ENCODE measurements at regions not wholly inside any gene's neighbourhood (a gene's known extent, or its start where the extent isn't known, plus 50 kb on each side); places are given as distances from the start of the nearest gene placed in this dataset.

DNA sequence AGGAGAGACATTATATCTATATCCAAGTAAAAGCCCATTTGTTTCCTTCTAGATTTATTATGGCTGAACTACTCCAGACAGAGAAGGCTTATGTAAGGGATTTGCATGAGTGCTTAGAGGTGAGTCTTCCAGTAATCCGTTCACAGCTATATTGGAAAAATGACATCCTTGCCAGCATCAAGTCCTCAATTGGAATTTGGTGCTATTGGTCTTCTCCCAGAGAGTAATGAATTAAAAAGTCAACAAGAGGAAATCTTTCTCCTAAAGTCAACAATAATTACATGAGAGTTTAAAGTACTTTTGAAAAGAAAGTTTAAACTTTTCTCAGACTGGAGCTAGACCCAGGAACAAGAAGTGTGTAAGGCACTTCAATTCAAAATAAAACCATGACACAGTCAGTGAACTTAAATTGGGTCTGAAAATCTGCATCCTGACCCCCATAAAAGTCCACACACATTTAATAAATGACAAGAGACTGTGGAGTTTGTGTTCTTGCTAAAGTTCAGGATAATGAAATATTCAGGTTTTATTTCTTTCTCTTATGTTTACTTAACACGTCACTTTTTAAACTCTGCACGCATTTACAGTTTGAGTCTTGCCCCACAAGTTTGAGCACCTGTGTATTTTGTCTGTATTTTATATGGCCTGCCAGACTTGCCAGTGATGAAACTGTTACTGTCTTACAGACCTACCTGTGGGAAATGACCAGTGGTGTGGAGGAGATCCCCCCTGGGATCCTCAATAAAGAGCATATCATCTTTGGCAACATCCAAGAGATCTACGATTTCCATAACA, 268.2 kb upstream of the UMPS start:
- H3K4me3 ChIP-seq (ENCODE audit: low read length), result no peak overlapping the region
- H3K9me3 ChIP-seq (ENCODE audit: insufficient read depth, low read depth, low read length), result no peaks in the 10 kb centered on the region
- no peaks in the 10 kb centered on the region for H3K4me1 ChIP-seq (ENCODE audit: insufficient read depth, low read length)
- no peaks in the 10 kb centered on the region for H3K36me3 ChIP-seq (ENCODE audit: insufficient read depth, low read length)
- no peak overlapping the region for H3K27ac ChIP-seq (ENCODE audit: low read depth, low read length)
- no peaks in the 10 kb centered on the region for H3K27me3 ChIP-seq (ENCODE audit: insufficient read depth, low read length)
- 91% methylated on average over 4 of the region's 4 CpGs for WGBS
- H3K9ac ChIP-seq (ENCODE audit: low read depth, low read length), result no peak overlapping the region

DNA sequence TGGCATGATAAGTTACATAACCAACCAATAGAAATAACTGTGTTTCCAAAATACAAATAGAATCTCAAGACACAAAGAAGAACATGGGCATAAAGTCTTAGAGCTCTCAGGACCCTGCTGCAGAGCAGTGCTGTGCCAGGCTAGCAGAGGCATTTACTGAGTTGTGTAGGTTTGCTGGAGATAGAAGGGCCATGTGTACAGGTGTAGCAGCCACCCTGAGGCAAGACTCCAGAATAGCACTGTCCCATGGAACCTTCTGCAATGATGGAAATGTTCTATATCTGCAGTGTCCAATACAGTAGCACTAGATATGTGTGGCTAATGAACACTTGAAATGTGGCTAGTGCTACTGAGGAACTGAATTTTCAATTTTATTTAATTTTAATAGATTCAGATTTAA, 267.0 kb upstream of the UMPS start:
- Histone ChIP-seq H3K36me3 (ENCODE audit: insufficient read depth, low read length) (no peaks in the 10 kb centered on the region), H3K9me3 (ENCODE audit: insufficient read depth, low read depth, low read length) (no peaks in the 10 kb centered on the region), H3K4me1 (ENCODE audit: insufficient read depth, low read length) (no peaks in the 10 kb centered on the region), H3K27me3 (ENCODE audit: insufficient read depth, low read length) (no peaks in the 10 kb centered on the region), H3K27ac (ENCODE audit: low read depth, low read length) (no peak overlapping the region), H3K4me3 (ENCODE audit: low read length) (no peak overlapping the region), H3K9ac (ENCODE audit: low read depth, low read length) (no peak overlapping the region)

GRCh38 chr3:124467980-124468902, 262.0 kb upstream of the UMPS start:
- Histone ChIP-seq H3K27ac (ENCODE audit: low read depth, low read length) (no peak overlapping the region), H3K4me3 (ENCODE audit: low read length) (no peak overlapping the region), H3K36me3 (ENCODE audit: insufficient read depth, low read length) (no peaks in the 10 kb centered on the region), H3K27me3 (ENCODE audit: insufficient read depth, low read length) (no peaks in the 10 kb centered on the region), H3K4me1 (ENCODE audit: insufficient read depth, low read length) (no peaks in the 10 kb centered on the region), H3K9ac (ENCODE audit: low read depth, low read length) (no peak overlapping the region), H3K9me3 (ENCODE audit: insufficient read depth, low read depth, low read length) (no peaks in the 10 kb centered on the region)
- 63% methylated on average over 7 of the region's 10 CpGs for WGBS

DNA sequence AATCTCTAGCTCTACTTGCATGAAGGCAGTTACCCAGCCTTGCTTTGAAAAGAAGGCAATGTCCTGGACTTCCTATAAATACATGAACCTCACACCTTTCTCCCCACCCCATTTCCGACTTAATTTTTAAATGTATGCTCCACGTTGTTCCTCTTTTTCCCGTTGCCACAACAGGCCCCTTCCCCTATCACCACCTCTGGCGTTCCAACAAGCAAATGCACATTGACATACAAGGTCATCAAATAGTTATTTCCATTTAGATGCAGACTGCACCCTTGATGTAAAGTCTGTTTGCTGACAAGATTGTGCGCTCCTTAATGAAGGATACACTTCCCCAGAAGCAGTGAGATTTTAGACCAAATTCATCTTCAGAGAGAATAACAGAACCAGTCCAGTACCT, 260.7 kb upstream of the UMPS start:
- Histone ChIP-seq H3K9me3 (ENCODE audit: insufficient read depth, low read depth, low read length) (no peaks in the 10 kb centered on the region), H3K4me3 (ENCODE audit: low read length) (no peak overlapping the region), H3K36me3 (ENCODE audit: insufficient read depth, low read length) (no peaks in the 10 kb centered on the region), H3K27me3 (ENCODE audit: insufficient read depth, low read length) (no peaks in the 10 kb centered on the region), H3K9ac (ENCODE audit: low read depth, low read length) (no peak overlapping the region), H3K27ac (ENCODE audit: low read depth, low read length) (no peak overlapping the region), H3K4me1 (ENCODE audit: insufficient read depth, low read length) (no peaks in the 10 kb centered on the region)
- 87% methylated on average over 5 of the region's 5 CpGs for WGBS

- 97% methylated on average over 2 of the region's 2 CpGs for WGBS
- no peaks in the 10 kb centered on the region for H3K27me3 ChIP-seq (ENCODE audit: insufficient read depth, low read length)
Measured at GRCh38 chr3:124478830-124479229, 251.4 kb upstream of the UMPS start.

DNA sequence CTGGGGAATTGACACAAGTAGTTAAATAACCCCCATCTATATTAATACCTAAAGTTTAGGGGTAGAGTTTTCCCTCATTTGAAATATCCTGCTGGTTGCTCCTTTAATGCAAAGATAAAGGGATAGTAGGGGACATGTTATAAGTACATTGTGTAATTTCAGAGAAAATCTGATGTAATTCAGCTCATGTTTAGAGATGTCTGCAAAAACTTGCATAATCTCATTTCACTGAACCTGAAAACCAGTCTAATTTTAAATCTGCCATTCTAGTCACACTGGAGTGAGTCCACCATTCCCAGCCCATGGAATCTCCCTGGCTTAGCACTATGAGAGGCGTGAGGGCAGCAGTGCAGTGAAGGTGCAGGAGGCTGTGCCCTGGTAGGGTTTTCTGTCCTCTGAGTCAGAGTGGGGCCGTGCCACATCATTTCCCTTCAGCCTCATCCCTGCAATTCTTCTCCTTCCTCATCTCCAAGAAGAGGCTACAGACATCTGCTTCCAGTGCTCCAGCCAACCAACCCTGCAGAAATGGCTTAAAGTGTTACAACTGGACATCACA, 246.3 kb upstream of the UMPS start:
- no peaks in the 10 kb centered on the region for H3K27me3 ChIP-seq (ENCODE audit: insufficient read depth, low read length)
- H3K36me3 ChIP-seq (ENCODE audit: insufficient read depth, low read length), result no peaks in the 10 kb centered on the region
- 89% methylated on average over 2 of the region's 2 CpGs for WGBS
- no peaks in the 10 kb centered on the region for H3K4me1 ChIP-seq (ENCODE audit: insufficient read depth, low read length)
- no peak overlapping the region for H3K4me3 ChIP-seq (ENCODE audit: low read length)
- no peak overlapping the region for H3K9ac ChIP-seq (ENCODE audit: low read depth, low read length)
- H3K27ac ChIP-seq (ENCODE audit: low read depth, low read length), result no peak overlapping the region
- no peaks in the 10 kb centered on the region for H3K9me3 ChIP-seq (ENCODE audit: insufficient read depth, low read depth, low read length)

More at GRCh38 chr3:124478830-124479229, 251.4 kb upstream of the UMPS start:
- H3K9ac ChIP-seq (ENCODE audit: low read depth, low read length), result no peak overlapping the region
- no peaks in the 10 kb centered on the region for H3K4me1 ChIP-seq (ENCODE audit: insufficient read depth, low read length)
- no peak overlapping the region for H3K27ac ChIP-seq (ENCODE audit: low read depth, low read length)
- no peaks in the 10 kb centered on the region for H3K36me3 ChIP-seq (ENCODE audit: insufficient read depth, low read length)
- no peaks in the 10 kb centered on the region for H3K9me3 ChIP-seq (ENCODE audit: insufficient read depth, low read depth, low read length)
- no peak overlapping the region for H3K4me3 ChIP-seq (ENCODE audit: low read length)

GRCh38 chr3:124486324-124486723, 243.9 kb upstream of the UMPS start:
- Histone ChIP-seq H3K4me3 (ENCODE audit: low read length) (no peak overlapping the region), H3K9ac (ENCODE audit: low read depth, low read length) (no peak overlapping the region), H3K27ac (ENCODE audit: low read depth, low read length) (no peak overlapping the region), H3K36me3 (ENCODE audit: insufficient read depth, low read length) (no peaks in the 10 kb centered on the region), H3K9me3 (ENCODE audit: insufficient read depth, low read depth, low read length) (no peaks in the 10 kb centered on the region), H3K4me1 (ENCODE audit: insufficient read depth, low read length) (no peaks in the 10 kb centered on the region), H3K27me3 (ENCODE audit: insufficient read depth, low read length) (no peaks in the 10 kb centered on the region)
- WGBS, result 68% methylated on average over 2 of the region's 2 CpGs

DNA sequence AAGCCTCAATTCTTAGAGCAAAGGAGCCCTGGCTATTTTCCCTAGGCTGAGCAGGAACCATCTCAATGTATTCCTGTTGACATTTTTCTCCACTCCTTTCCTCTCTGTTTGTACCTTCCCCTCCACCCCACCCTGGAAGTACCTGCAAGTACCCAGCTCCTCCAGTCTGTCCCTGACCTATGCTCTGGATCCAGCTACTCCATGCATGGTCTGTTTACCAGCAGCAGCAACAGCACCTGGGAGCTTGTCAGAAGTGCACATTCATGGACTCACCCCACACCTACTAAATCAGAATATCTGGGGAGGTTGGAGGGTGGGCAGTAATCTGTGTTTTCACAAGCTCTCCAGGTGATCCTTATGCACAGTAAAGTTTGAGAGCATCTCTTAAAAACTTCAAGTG, 240.7 kb upstream of the UMPS start:
- Histone ChIP-seq H3K27ac (ENCODE audit: low read depth, low read length) (no peak overlapping the region), H3K9me3 (ENCODE audit: insufficient read depth, low read depth, low read length) (no peaks in the 10 kb centered on the region), H3K4me3 (ENCODE audit: low read length) (no peak overlapping the region), H3K9ac (ENCODE audit: low read depth, low read length) (no peak overlapping the region), H3K4me1 (ENCODE audit: insufficient read depth, low read length) (no peaks in the 10 kb centered on the region), H3K27me3 (ENCODE audit: insufficient read depth, low read length) (no peaks in the 10 kb centered on the region), H3K36me3 (ENCODE audit: insufficient read depth, low read length) (no peaks in the 10 kb centered on the region)

- no peak overlapping the region for H3K9ac ChIP-seq (ENCODE audit: low read depth, low read length)
- no peaks in the 10 kb centered on the region for H3K36me3 ChIP-seq (ENCODE audit: insufficient read depth, low read length)
- 91% methylated on average over 8 of the region's 8 CpGs for WGBS
- H3K4me3 ChIP-seq (ENCODE audit: low read length), result no peak overlapping the region
- H3K27ac ChIP-seq (ENCODE audit: low read depth, low read length), result no peak overlapping the region
- no peaks in the 10 kb centered on the region for H3K4me1 ChIP-seq (ENCODE audit: insufficient read depth, low read length)
- H3K9me3 ChIP-seq (ENCODE audit: insufficient read depth, low read depth, low read length), result no peaks in the 10 kb centered on the region
- no peaks in the 10 kb centered on the region for H3K27me3 ChIP-seq (ENCODE audit: insufficient read depth, low read length)
Measured at GRCh38 chr3:124491098-124491497, 239.2 kb upstream of the UMPS start.

- WGBS, result 90% methylated on average over 3 of the region's 3 CpGs
- H3K4me3 ChIP-seq (ENCODE audit: low read length), result no peak overlapping the region
- no peak overlapping the region for H3K9ac ChIP-seq (ENCODE audit: low read depth, low read length)
- no peaks in the 10 kb centered on the region for H3K36me3 ChIP-seq (ENCODE audit: insufficient read depth, low read length)
- no peaks in the 10 kb centered on the region for H3K27me3 ChIP-seq (ENCODE audit: insufficient read depth, low read length)
- H3K9me3 ChIP-seq (ENCODE audit: insufficient read depth, low read depth, low read length), result no peaks in the 10 kb centered on the region
- no peaks in the 10 kb centered on the region for H3K4me1 ChIP-seq (ENCODE audit: insufficient read depth, low read length)
- H3K27ac ChIP-seq (ENCODE audit: low read depth, low read length), result no peak overlapping the region
Measured at GRCh38 chr3:124491875-124492274, 238.4 kb upstream of the UMPS start.

GRCh38 chr3:124492824-124493223, 237.4 kb upstream of the UMPS start:
- Histone ChIP-seq H3K27ac (ENCODE audit: low read depth, low read length) (no peak overlapping the region), H3K36me3 (ENCODE audit: insufficient read depth, low read length) (no peaks in the 10 kb centered on the region), H3K9me3 (ENCODE audit: insufficient read depth, low read depth, low read length) (no peaks in the 10 kb centered on the region), H3K4me1 (ENCODE audit: insufficient read depth, low read length) (no peaks in the 10 kb centered on the region), H3K9ac (ENCODE audit: low read depth, low read length) (no peak overlapping the region), H3K4me3 (ENCODE audit: low read length) (no peak overlapping the region), H3K27me3 (ENCODE audit: insufficient read depth, low read length) (no peaks in the 10 kb centered on the region)
- WGBS, result 57% methylated on average over 3 of the region's 4 CpGs
